Loucy (cell line): ENCODE measurements at regions not wholly inside any gene's neighbourhood (a gene's known extent, or its start where the extent isn't known, plus 50 kb on each side); places are given as distances from the start of the nearest gene placed in this dataset.

Source experiments
- CTCF ChIP-seq: fragments of 200-600 bp; sonication (generic); conservative IDR thresholded peaks from 2 replicates; pipeline ENCODE4 v1.5.1; 2014; ENCODE audit warnings: mild to moderate bottlenecking, antibody characterized with exemption, low read length
- EZH2phosphoT487 ChIP-seq: fragments of 200-600 bp; IDR thresholded peaks from 2 replicates; pipeline ENCODE4 v1.6.1; 2018; ENCODE audit warnings: antibody characterized with exemption, mild to moderate bottlenecking, moderate library complexity, borderline replicate concordance

- TF ChIP-seq CTCF (no peak), EZH2phosphoT487 (no peak)
Observed at GRCh38 chr4:124535003-124535402, 177.5 kb downstream of the ANKRD50 start.
